ENCODE measurements at regions not wholly inside any gene's neighbourhood (a gene's known extent, or its start where the extent isn't known, plus 50 kb on each side); places are given as distances from the start of the nearest gene placed in this dataset.

DNA sequence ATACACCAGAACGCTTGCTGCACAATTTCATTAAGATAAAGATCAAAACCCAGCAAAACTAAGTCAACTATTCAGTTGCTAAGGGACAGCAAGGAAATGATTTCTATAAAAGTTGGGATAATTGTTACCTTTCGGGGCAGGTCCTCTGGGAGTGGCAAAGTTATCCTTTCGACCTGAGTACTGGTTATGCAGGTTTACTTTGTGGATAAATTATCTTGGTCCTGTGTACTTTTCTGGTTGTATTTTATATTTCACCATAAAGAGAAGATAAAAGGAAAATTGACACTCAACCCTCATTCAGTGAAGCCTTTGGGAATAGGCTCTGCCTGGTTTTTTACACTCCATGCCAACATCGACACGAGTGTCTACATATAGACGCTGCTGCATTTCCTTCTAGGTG lies 146.5 kb downstream of the SYK start:
- intact Hi-C loops (cut with DNase I) = no loop called here
- Histone ChIP-seq H3K4me1 (no peaks in the 10 kb centered on the region), H3K27me3 (peaks cover 0 to 35% of the 10 kb centered on the region in 2 donors), H3K9me3 (no peaks in the 10 kb centered on the region), H3K4me3 (no peak overlapping the region), H3K27ac (no peak overlapping the region), H3K36me3 (no peaks in the 10 kb centered on the region)
- TF ChIP-seq, protein P1, sequence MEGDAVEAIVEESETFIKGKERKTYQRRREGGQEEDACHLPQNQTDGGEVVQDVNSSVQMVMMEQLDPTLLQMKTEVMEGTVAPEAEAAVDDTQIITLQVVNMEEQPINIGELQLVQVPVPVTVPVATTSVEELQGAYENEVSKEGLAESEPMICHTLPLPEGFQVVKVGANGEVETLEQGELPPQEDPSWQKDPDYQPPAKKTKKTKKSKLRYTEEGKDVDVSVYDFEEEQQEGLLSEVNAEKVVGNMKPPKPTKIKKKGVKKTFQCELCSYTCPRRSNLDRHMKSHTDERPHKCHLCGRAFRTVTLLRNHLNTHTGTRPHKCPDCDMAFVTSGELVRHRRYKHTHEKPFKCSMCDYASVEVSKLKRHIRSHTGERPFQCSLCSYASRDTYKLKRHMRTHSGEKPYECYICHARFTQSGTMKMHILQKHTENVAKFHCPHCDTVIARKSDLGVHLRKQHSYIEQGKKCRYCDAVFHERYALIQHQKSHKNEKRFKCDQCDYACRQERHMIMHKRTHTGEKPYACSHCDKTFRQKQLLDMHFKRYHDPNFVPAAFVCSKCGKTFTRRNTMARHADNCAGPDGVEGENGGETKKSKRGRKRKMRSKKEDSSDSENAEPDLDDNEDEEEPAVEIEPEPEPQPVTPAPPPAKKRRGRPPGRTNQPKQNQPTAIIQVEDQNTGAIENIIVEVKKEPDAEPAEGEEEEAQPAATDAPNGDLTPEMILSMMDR (IDR thresholded peaks at IDR 0.05) = no peak
- DNase-seq = no peak
- no peak for ATAC-seq

DNA sequence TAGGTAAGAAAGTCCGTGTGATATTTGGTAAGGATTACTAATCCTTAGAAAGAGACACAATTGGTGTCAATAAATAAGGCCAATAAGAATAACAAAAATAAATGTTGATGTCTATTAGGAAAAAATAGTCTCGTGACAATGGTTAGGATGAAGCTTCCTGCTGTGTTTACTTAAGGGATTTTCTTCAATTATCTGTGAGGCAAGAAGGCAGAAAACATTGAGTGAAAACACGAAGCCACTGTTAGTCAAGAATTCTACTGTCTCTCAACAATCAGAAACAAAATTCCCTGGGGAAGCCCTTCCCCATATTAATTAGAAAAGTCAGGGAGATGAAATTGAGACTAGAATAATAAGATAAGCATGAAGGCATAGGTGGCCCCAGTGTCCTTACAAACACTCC lies 149.0 kb downstream of the SYK start:
- Histone ChIP-seq H3K36me3 (no peaks in the 10 kb centered on the region), H3K9me3 (no peaks in the 10 kb centered on the region), H3K27me3 (peaks cover 6 to 37% of the 10 kb centered on the region in 2 donors), H3K4me3 (no peak overlapping the region), H3K4me1 (no peaks in the 10 kb centered on the region), H3K27ac (no peak overlapping the region)
- ATAC-seq = no peak
- intact Hi-C loops (cut with DNase I) = no loop called here
- TF ChIP-seq, protein P1 (IDR thresholded peaks at IDR 0.05) = no peak
- no peak for DNase-seq

DNA sequence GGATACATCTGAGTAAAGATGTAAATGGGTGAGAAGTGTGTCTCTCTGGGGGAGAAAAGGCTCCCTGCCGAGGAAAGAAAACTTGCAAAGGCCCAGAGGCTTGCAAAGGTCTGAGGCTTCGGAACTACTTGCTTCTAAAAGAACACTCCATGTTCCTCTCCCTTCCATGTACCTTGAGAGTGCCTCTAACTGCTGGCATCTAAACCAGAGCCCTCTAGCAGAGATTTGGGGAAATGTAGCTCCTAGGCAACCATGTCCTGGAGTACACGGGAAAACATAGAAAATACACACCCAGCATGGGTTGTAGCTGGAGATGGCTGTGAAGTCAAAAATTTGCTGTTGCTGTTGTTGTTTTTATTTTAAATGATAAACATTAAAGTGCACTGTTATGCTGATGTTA lies 151.6 kb downstream of the SYK start:
- H3K36me3 ChIP-seq = no peaks in the 10 kb centered on the region
- peaks cover 6 to 43% of the 10 kb centered on the region in 2 donors for H3K27me3 ChIP-seq
- no peak overlapping the region for H3K4me3 ChIP-seq
- ATAC-seq = no peak
- no peaks in the 10 kb centered on the region for H3K4me1 ChIP-seq
- intact Hi-C loops (cut with DNase I) = no loop called here
- no peak for DNase-seq
- TF ChIP-seq, protein P1 (IDR thresholded peaks at IDR 0.05) = no peak
- H3K27ac ChIP-seq = no peak overlapping the region
- no peaks in the 10 kb centered on the region for H3K9me3 ChIP-seq

DNA sequence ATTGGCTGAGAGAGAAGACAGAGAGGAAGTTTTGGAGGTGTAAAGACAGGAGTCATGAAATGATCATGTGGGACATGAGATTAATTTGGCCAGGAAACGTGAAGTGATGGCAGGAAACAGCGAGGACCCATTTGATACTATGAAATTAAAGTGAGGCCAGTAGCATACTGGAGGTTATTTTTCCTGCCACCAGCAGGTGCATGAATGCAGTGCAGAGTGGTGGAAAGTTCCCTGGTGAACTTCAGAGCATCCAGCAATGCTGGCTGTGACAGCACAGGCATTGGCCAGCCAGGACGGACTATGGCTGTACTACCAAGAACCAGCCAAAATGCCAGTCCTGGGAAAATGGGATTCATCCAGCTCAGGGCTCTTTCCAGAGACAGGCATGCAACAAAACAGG lies 152.2 kb downstream of the SYK start:
- DNase-seq (no peak), ATAC-seq (no peak)
- no peaks in the 10 kb centered on the region for H3K4me1 ChIP-seq
- H3K27ac ChIP-seq = no peak overlapping the region
- H3K4me3 ChIP-seq = no peak overlapping the region
- intact Hi-C loops (cut with DNase I) = no loop called here
- no peaks in the 10 kb centered on the region for H3K36me3 ChIP-seq
- H3K27me3 ChIP-seq = peaks cover 6 to 44% of the 10 kb centered on the region in 2 donors
- TF ChIP-seq, protein P1 (IDR thresholded peaks at IDR 0.05) = no peak
- no peaks in the 10 kb centered on the region for H3K9me3 ChIP-seq

DNA sequence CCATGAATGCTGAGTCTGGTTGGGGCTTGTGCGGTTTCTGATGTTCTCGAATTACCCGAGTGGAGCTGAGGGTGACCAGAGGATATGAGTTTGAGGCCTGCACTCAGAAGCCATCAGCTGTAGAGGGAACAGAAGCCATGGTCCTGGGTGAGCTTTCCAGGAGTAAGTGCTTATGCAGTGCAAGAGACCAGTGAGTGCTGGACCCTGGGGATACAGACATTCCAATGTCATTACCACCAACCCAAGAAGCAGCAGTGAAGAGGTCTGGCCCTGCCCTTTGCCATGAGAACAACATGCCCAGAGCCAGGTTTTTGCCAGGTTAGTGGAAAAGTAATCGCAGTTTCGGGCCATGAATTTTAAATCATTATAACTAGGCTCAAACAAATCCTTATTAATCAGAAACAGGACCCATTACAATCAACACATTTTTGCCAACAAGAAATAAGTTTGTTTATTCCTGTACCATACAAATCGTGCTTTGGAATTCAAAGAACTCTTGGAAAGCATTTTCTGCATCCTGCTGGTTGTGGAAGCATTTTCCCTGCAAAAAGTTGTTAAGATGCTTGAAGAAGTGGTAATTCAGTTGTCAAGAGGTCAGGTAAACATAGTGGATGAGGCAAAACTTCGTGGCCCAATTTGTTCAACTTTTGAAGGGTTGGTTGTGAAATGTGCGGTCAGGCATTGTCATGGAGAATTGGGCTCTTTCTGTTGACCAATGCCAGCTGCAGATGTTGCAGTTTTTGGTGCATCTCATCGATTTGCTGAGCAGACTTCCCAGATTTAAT lies 154.6 kb downstream of the SYK start:
- Histone ChIP-seq H3K27ac (no peak overlapping the region), H3K4me3 (no peak overlapping the region), H3K27me3 (peaks cover 6 to 44% of the 10 kb centered on the region in 2 donors), H3K36me3 (no peaks in the 10 kb centered on the region), H3K9me3 (no peaks in the 10 kb centered on the region), H3K4me1 (no peaks in the 10 kb centered on the region)
- ATAC-seq (peak; percentile 83), DNase-seq (no peak)
- TF ChIP-seq, protein P1 (IDR thresholded peaks at IDR 0.05) = no peak
- intact Hi-C loops (cut with DNase I) = no loop called here
